Transverse colon (tissue), 4 donors: ENCODE measurements at regions not wholly inside any gene's neighbourhood (a gene's known extent, or its start where the extent isn't known, plus 50 kb on each side); places are given as distances from the start of the nearest gene placed in this dataset.

Experiments
- CTCF ChIP-seq, 5 experiments: fragments of 200-600 bp in 3 of 5; fragments of 450-650 bp in 2 of 5; sonication (generic) in 3 of 5; IDR thresholded peaks; 1 replicate in 2 of 5; 2 replicates in 3 of 5; pipeline ENCODE4 v1.5.1; 2016 to 2017; ENCODE audit warnings: antibody characterized with exemption in 5 of 5, inconsistent platforms in 3 of 5, mild to moderate bottlenecking in 2 of 5, moderate library complexity in 1 of 5
- POLR2A ChIP-seq: fragments of 450-650 bp; IDR thresholded peaks from one replicate; pipeline ENCODE4 v1.6.1; 2016; ENCODE audit warnings: antibody characterized with exemption, mild to moderate bottlenecking, moderate library complexity
- POLR2AphosphoS5 ChIP-seq, 3 donors: sonication (generic); formaldehyde crosslinking; IDR thresholded peaks; one replicate each; pipeline ENCODE4 v1.6.1; 2016; ENCODE audit warnings: antibody characterized with exemption in 3 of 3

GRCh38 chr1:30447080-30447479 is 276.3 kb downstream of the MATN1 start:
- TF ChIP-seq CTCF (IDR thresholded peaks at IDR 0.05) (no peak), POLR2A (no peak), POLR2AphosphoS5 (IDR thresholded peaks at IDR 0.05) (no peak)
